Large intestine (tissue), 3 donors: ENCODE measurements at regions not wholly inside any gene's neighbourhood (a gene's known extent, or its start where the extent isn't known, plus 50 kb on each side); places are given as distances from the start of the nearest gene placed in this dataset.
A peak's percentile ranks its signal among the peaks of the same experiment; 100 is the strongest.

Experiments used
- DNase-seq, 2 donors: peaks; one replicate each; pipeline versions ENCODE4 v3.0.0 to v3.0.0-alpha.2; 2013
- H3K27ac ChIP-seq: one replicate; pipeline ENCODE4 v1.5.1; 2013; ENCODE audit warnings: low read length
- H3K27me3 ChIP-seq: 2 replicates; pipeline ENCODE4 v1.6.1; 2013; ENCODE audit warnings: low read length; ENCODE audit not compliant: control insufficient read depth, insufficient read depth
- H3K36me3 ChIP-seq: 2 replicates; pipeline ENCODE4 v1.6.1; 2013; ENCODE audit warnings: low read length; ENCODE audit not compliant: control insufficient read depth, insufficient read depth
- H3K4me1 ChIP-seq: one replicate; pipeline ENCODE4 v1.6.1; 2013; ENCODE audit warnings: low read length; ENCODE audit not compliant: control insufficient read depth, insufficient read depth
- H3K4me3 ChIP-seq: one replicate; pipeline ENCODE4 v1.5.1; 2013; ENCODE audit warnings: low read length
- H3K9me3 ChIP-seq: one replicate; pipeline ENCODE4 v1.6.1; 2013; ENCODE audit warnings: mild to moderate bottlenecking, low read depth, low read length, moderate library complexity; ENCODE audit not compliant: control insufficient read depth
- WGBS: methylation state at CpG from one replicate; pipeline ENCODE4 v1.1.5; 2013; ENCODE audit warnings: low lambda C conversion rate; ENCODE audit not compliant: insufficient coverage; 5-methylcytosine and 5-hydroxymethylcytosine counted together

DNA sequence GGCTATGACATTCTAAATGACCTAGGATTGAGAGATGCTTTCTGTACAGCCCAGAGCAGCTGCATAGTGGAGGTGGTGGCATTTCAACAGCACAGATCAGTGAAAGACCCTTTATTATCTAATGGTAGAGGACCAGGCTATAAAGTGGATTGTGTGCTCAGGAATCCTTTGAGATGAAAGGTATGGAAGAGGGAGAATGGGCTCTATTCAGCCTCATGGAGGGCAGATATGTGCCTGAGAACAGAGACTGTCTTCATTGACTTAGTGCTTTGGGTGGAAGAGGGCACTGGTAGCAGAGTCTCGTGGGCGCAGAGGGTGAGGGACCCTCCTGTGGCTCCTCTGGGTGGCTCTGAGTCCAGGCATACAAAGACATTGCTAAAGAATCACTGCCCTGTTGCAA, 130.0 kb upstream of the SLC24A5 start:
- no peaks in the 10 kb centered on the region for H3K4me1 ChIP-seq
- WGBS, result no CpG with 5 or more reads among the region's 2 CpGs
- no peaks in the 10 kb centered on the region for H3K27me3 ChIP-seq
- H3K4me3 ChIP-seq, result no peak overlapping the region
- DNase-seq, result no peak
- H3K9me3 ChIP-seq, result no peaks in the 10 kb centered on the region
- no peak overlapping the region for H3K27ac ChIP-seq
- no peaks in the 10 kb centered on the region for H3K36me3 ChIP-seq

DNA sequence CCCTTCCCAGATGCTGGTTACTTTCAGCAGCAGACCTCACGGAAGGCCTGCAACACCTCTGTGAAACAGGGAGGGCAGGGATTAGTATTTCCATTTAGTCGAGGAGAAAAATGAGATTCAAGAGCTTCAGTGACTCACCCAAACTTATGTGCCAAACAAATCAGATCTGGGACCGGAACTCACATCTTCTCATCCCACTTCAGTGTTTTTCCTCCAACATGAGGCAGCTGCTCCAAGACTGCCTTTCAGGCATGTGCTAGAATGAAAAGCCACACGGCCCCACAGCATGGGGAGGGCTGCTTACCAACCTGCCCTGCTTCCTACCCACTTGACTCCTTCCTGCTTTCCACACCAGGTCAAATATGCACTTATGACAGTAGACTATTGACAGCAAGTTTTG, 129.4 kb upstream of the SLC24A5 start:
- Histone ChIP-seq H3K27me3 (no peaks in the 10 kb centered on the region), H3K4me3 (no peak overlapping the region), H3K4me1 (no peaks in the 10 kb centered on the region), H3K9me3 (no peaks in the 10 kb centered on the region), H3K27ac (no peak overlapping the region), H3K36me3 (no peaks in the 10 kb centered on the region)
- no peak for DNase-seq
- WGBS, result no CpG with 5 or more reads among the region's 4 CpGs

GRCh38 chr15:47993051-47993450, 127.7 kb upstream of the SLC24A5 start:
- Histone ChIP-seq H3K36me3 (no peaks in the 10 kb centered on the region), H3K27ac (no peak overlapping the region), H3K4me3 (no peak overlapping the region), H3K9me3 (no peaks in the 10 kb centered on the region), H3K27me3 (no peaks in the 10 kb centered on the region), H3K4me1 (peaks cover 9% of the 10 kb centered on the region)
- WGBS, result no CpG with 5 or more reads among the region's 5 CpGs
- DNase-seq, result no peak

DNA sequence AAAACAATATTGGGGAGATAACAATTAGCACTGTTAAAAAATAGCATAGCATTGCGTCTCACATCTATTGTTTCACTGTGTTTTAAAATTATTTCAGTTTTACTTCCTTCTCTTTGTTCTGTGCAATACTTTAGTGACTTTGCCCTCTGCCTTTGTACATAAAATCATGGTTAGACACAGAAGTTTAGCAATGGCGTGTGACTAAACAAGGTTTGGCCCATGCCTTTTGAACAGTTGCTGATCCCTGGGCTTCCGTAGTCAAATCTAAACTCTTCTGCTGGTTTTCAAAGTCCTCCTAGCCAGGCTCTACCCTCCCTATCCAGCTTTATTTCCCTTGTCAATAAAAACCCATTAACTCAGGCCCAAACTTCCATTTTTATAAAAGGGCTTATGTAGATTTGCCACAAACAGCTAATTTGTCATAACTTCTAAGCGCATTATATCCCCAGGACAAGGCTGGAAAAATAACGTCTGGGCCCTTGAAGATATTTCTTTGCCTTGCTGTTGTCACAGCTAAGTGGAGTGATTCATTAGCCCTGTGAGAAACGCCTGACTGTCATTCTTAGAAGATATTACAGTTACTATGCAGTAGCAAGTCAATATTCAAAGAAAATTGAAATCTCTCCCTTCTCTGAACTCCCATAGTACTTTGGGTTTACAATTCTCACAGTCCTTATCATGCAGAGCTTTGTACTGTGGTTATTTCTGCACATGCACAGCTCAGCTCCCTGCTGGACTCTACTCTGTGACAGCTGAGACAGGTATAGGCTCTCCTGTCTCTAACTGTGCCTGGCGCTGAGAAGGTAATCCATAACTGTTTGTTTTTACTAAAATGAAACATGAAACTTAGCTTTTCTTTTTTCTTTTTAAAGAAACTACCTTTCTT, 123.4 kb upstream of the SLC24A5 start:
- Histone ChIP-seq H3K27ac (peak overlapping the region; percentile 66), H3K4me3 (no peak overlapping the region), H3K9me3 (no peaks in the 10 kb centered on the region), H3K4me1 (peaks cover 20% of the 10 kb centered on the region), H3K36me3 (no peaks in the 10 kb centered on the region), H3K27me3 (no peaks in the 10 kb centered on the region)
- WGBS, result 33% methylated on average over 1 of the region's 7 CpGs
- peak; percentile 77 to 87 for DNase-seq

DNA sequence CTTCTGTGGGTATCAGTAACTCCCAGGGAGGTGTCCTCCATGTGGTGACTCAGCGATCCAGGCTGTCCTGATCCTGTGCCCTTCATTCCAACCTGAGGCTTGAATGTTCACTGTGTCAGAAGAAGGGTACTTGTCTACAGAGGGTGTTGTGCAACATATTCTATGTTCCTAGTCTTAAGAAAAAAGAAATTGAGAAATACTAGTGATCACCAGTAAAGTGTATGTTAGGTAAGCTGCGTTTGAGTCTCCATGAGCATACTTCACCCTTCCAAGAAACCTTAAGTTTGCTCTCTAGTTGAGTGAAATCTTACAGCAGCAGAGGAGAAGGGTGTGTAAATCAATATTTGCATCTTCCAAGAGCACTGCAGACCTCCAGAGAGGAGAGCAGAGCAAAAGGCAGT, 122.2 kb upstream of the SLC24A5 start:
- Histone ChIP-seq H3K9me3 (no peaks in the 10 kb centered on the region), H3K4me3 (no peak overlapping the region), H3K36me3 (no peaks in the 10 kb centered on the region), H3K27me3 (no peaks in the 10 kb centered on the region), H3K27ac (peak overlapping the region; percentile 66), H3K4me1 (peaks cover 24% of the 10 kb centered on the region)
- no CpG with 5 or more reads among the region's 2 CpGs for WGBS
- DNase-seq, result peak; percentile 60 to 75

- DNase-seq, result peak in 1 of 2 donors; percentile 61
- Histone ChIP-seq H3K27ac (no peak overlapping the region), H3K9me3 (no peaks in the 10 kb centered on the region), H3K4me1 (peaks cover 23% of the 10 kb centered on the region), H3K4me3 (no peak overlapping the region), H3K27me3 (no peaks in the 10 kb centered on the region), H3K36me3 (no peaks in the 10 kb centered on the region)
- WGBS, result 100% methylated on average over 1 of the region's 3 CpGs
Observed at GRCh38 chr15:48001393-48002039, 119.3 kb upstream of the SLC24A5 start.

DNA sequence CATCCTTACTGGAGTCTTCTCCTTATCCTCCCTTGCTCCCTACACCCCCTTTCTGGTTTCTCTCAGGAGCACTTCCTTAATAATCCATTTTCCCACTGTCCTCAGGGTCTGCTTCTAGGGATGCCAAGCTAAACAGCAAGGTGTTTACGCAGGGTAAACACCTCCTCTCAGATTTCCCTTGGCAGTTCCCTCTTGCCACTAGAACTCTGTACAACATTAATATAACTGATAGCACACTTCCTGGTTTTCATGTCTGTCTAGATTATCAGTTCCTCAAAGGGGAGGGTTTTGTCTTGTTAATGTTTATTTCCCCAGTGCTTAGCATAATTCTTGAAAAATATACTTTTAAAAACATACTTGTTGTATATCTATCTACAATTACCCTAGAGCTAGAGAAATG, 118.0 kb upstream of the SLC24A5 start:
- DNase-seq, result peak in 1 of 2 donors; percentile 38
- H3K36me3 ChIP-seq, result no peaks in the 10 kb centered on the region
- WGBS, result no CpG with 5 or more reads among the region's 1 CpG

GRCh38 chr15:48003441-48003840, 117.3 kb upstream of the SLC24A5 start:
- no peak for DNase-seq
- H3K27ac ChIP-seq, result no peak overlapping the region
- WGBS, result no CpG with 5 or more reads among the region's 1 CpG
- no peaks in the 10 kb centered on the region for H3K27me3 ChIP-seq
- no peaks in the 10 kb centered on the region for H3K9me3 ChIP-seq
- H3K4me1 ChIP-seq, result peaks cover 11% of the 10 kb centered on the region
- no peaks in the 10 kb centered on the region for H3K36me3 ChIP-seq
- no peak overlapping the region for H3K4me3 ChIP-seq

More for the DNA sequence above, 118.0 kb upstream of the SLC24A5 start:
- no peak overlapping the region for H3K4me3 ChIP-seq
- H3K27me3 ChIP-seq, result no peaks in the 10 kb centered on the region
- no peak overlapping the region for H3K27ac ChIP-seq
- H3K4me1 ChIP-seq, result peaks cover 16% of the 10 kb centered on the region
- H3K9me3 ChIP-seq, result no peaks in the 10 kb centered on the region

- no peak overlapping the region for H3K4me3 ChIP-seq
- no peaks in the 10 kb centered on the region for H3K27me3 ChIP-seq
- H3K4me1 ChIP-seq, result peaks cover 7% of the 10 kb centered on the region
- no peak for DNase-seq
- WGBS, result no CpG with 5 or more reads among the region's 1 CpG
- H3K27ac ChIP-seq, result no peak overlapping the region
- H3K36me3 ChIP-seq, result no peaks in the 10 kb centered on the region
- H3K9me3 ChIP-seq, result no peaks in the 10 kb centered on the region
Observed at GRCh38 chr15:48005077-48005476, 115.7 kb upstream of the SLC24A5 start.

DNA sequence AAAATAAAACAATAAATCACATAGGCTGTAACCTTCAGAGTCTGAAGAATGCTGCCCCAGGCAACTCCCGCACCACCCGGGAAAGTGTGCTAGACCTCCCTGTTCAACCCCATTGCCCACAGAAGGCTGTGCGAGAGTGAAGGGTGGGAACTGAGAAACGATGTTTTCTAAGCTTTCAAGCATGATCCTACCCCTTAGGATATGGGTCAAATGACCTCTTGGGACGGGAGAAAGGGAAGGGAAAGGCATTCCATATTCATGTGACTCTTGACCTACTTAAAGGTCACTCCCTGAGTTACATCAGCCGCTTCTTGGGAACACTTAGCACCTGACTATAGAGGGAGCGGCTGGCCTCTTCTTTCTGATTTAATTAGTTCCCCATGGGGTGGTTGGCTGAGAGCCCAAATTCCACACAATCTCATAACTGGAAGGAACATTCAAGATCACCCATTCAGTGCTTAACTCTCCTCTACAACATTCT, 114.7 kb upstream of the SLC24A5 start:
- H3K36me3 ChIP-seq, result no peaks in the 10 kb centered on the region
- no CpG with 5 or more reads among the region's 7 CpGs for WGBS
- H3K4me3 ChIP-seq, result no peak overlapping the region
- no peaks in the 10 kb centered on the region for H3K9me3 ChIP-seq
- no peaks in the 10 kb centered on the region for H3K27me3 ChIP-seq
- peak in 1 of 2 donors; percentile 47 for DNase-seq
- no peak overlapping the region for H3K27ac ChIP-seq
- peaks cover 7% of the 10 kb centered on the region for H3K4me1 ChIP-seq
